ENCODE measurements at regions not wholly inside any gene's neighbourhood (a gene's known extent, or its start where the extent isn't known, plus 50 kb on each side); places are given as distances from the start of the nearest gene placed in this dataset.

DNA sequence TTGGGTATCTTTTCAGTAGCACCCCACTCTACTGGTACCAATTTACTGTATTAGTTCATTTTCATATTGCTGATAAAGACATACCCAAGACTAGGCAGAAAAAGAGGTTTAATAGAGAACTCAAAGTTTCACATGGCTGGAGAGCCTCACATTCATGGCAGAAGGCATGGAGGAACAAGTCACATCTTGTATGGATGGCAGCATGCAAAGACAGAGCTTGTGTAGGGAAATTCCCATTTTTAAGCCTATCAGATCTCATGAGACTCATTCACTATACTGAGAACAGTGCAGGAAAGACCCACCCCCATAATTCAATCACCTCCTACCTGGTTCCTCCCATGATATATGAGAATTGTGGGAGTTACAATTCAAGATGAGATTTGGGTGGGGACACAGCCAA, 878.6 kb upstream of the ADGRL4 start:
- no peak for TF ChIP-seq POLR2A (IDR thresholded peaks at IDR 0.05)
- TF ChIP-seq, protein P1, sequence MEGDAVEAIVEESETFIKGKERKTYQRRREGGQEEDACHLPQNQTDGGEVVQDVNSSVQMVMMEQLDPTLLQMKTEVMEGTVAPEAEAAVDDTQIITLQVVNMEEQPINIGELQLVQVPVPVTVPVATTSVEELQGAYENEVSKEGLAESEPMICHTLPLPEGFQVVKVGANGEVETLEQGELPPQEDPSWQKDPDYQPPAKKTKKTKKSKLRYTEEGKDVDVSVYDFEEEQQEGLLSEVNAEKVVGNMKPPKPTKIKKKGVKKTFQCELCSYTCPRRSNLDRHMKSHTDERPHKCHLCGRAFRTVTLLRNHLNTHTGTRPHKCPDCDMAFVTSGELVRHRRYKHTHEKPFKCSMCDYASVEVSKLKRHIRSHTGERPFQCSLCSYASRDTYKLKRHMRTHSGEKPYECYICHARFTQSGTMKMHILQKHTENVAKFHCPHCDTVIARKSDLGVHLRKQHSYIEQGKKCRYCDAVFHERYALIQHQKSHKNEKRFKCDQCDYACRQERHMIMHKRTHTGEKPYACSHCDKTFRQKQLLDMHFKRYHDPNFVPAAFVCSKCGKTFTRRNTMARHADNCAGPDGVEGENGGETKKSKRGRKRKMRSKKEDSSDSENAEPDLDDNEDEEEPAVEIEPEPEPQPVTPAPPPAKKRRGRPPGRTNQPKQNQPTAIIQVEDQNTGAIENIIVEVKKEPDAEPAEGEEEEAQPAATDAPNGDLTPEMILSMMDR (IDR thresholded peaks at IDR 0.05) = no peak

Measured in sigmoid colon (tissue), 3 donors.